Testis (tissue), 2 donors: ENCODE measurements at regions not wholly inside any gene's neighbourhood (a gene's known extent, or its start where the extent isn't known, plus 50 kb on each side); places are given as distances from the start of the nearest gene placed in this dataset.

Experiments
- CTCF ChIP-seq, 3 experiments: fragments of 450-650 bp in 2 of 3; fragments of 200-600 bp in 1 of 3; sonication (generic) in 1 of 3; IDR thresholded peaks; one replicate each; pipeline ENCODE4 v1.5.1; 2016 to 2019; ENCODE audit warnings: antibody characterized with exemption in 3 of 3, mild to moderate bottlenecking in 2 of 3, moderate library complexity in 1 of 3
- POLR2A ChIP-seq: fragments of 450-650 bp; IDR thresholded peaks from one replicate; pipeline ENCODE4 v1.6.1; 2017; ENCODE audit warnings: antibody characterized with exemption, mild to moderate bottlenecking, moderate library complexity

GRCh38 chr5:53180991-53181390, 71.4 kb upstream of the MOCS2 start:
- TF ChIP-seq CTCF (IDR thresholded peaks at IDR 0.05) (no peak), POLR2A (no peak)
